HG02943 (cell line): ENCODE measurements at regions not wholly inside any gene's neighbourhood (a gene's known extent, or its start where the extent isn't known, plus 50 kb on each side); places are given as distances from the start of the nearest gene placed in this dataset.
"Not testable (repeated sequence)": the region's sequence is repeated elsewhere in the genome, so short reads cannot be mapped to it uniquely, and the experiment has no call there.

Experiments
- ATAC-seq: cut with Tn5 transposase; IDR thresholded peaks from one replicate; pipeline ENCODE4 v1.9.1; 2021; ENCODE audit warnings: mild to moderate bottlenecking, low read depth, moderate library complexity; ENCODE audit not compliant: unreplicated experiment

GRCh38 chr6:80454197-80454596 is 347.7 kb downstream of the BCKDHB start:
- ATAC-seq, result no peak

- ATAC-seq, result no peak
Observed at GRCh38 chr6:80449726-80450125, 343.3 kb downstream of the BCKDHB start.

- ATAC-seq, result no peak
Observed at GRCh38 chr6:80446454-80447045, 340.1 kb downstream of the BCKDHB start.

- ATAC-seq, result no peak
Observed at GRCh38 chr6:80445751-80446150, 339.3 kb downstream of the BCKDHB start.

- no peak for ATAC-seq
Observed at GRCh38 chr6:80442366-80442765, 335.9 kb downstream of the BCKDHB start.

GRCh38 chr6:80441131-80441530 is 334.7 kb downstream of the BCKDHB start:
- ATAC-seq, result no peak

GRCh38 chr6:80440496-80441115 is 334.1 kb downstream of the BCKDHB start:
- ATAC-seq, result no peak

- no peak for ATAC-seq
Observed at GRCh38 chr6:80439721-80440470, 333.4 kb downstream of the BCKDHB start.

GRCh38 chr6:80438772-80439171 is 332.3 kb downstream of the BCKDHB start:
- ATAC-seq, result no peak

- no peak for ATAC-seq
Observed at GRCh38 chr6:80437801-80438200, 331.3 kb downstream of the BCKDHB start.

GRCh38 chr6:80437221-80437620 is 330.8 kb downstream of the BCKDHB start:
- no peak for ATAC-seq

- no peak for ATAC-seq
Observed at GRCh38 chr6:80436663-80437062, 330.2 kb downstream of the BCKDHB start.

- ATAC-seq, result no peak
Observed at GRCh38 chr6:80435457-80435856, 329.0 kb downstream of the BCKDHB start.

GRCh38 chr6:80434691-80435350 is 328.4 kb downstream of the BCKDHB start:
- no peak for ATAC-seq

GRCh38 chr6:80433673-80434025 is 327.2 kb downstream of the BCKDHB start:
- ATAC-seq, result no peak

- ATAC-seq, result no peak
Observed at GRCh38 chr6:80433010-80433672, 326.7 kb downstream of the BCKDHB start.

GRCh38 chr6:80425089-80425823 is 318.8 kb downstream of the BCKDHB start:
- ATAC-seq, result no peak

GRCh38 chr6:80411486-80411885 is 305.0 kb downstream of the BCKDHB start:
- ATAC-seq, result no peak

GRCh38 chr6:80407976-80408375 is 301.5 kb downstream of the BCKDHB start:
- ATAC-seq, result not testable (repeated sequence)

GRCh38 chr6:80404889-80405288 is 298.4 kb downstream of the BCKDHB start:
- ATAC-seq, result no peak
